ENCODE measurements at regions not wholly inside any gene's neighbourhood (a gene's known extent, or its start where the extent isn't known, plus 50 kb on each side); places are given as distances from the start of the nearest gene placed in this dataset.
A peak's percentile ranks its signal among the peaks of the same experiment; 100 is the strongest.

DNA sequence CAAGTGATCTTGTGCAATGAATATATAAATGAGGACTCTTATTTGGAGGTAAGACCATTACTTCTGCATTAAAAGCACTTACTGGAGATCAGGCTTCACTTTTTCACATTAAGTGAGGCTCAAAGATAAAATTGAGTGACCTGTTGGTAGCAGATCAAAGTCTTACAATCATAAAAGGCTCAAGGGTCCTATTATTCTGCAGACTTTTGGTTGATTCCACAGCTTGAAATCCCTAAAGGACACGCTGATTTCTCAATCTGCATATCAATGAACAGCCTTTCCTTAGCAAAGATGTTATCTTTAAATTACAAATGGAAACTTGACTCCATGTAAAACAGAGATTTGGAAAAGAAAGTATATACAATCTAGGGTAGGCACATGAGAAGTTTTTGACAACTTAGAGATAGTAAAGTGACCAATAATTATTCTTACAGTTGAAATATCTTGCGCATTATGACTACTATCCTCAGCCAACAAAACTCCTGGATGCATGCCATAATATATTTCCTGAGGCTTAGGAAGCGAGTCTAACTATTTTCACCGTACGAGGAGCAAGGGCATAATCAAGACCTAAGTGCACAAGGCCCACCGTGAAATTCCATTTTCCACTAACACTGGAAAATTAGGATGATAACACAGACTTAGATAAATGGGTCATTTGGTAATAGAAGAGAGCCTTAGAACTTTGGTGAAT lies 640.7 kb downstream of the LIG4 start:
- no peak overlapping the region for H3K9ac ChIP-seq (ENCODE audit: insufficient read depth in 1 of 2, low read length in 2 of 2)
- WGBS, 2 donors = 51 to 71% methylated on average over 6 of the region's 6 CpGs
- DNase-seq (peak in 2 of 3 donors; percentile 43 to 65), ATAC-seq (ENCODE audit: insufficient read depth, low FRiP score) (no peak)
- TF ChIP-seq, protein P1, sequence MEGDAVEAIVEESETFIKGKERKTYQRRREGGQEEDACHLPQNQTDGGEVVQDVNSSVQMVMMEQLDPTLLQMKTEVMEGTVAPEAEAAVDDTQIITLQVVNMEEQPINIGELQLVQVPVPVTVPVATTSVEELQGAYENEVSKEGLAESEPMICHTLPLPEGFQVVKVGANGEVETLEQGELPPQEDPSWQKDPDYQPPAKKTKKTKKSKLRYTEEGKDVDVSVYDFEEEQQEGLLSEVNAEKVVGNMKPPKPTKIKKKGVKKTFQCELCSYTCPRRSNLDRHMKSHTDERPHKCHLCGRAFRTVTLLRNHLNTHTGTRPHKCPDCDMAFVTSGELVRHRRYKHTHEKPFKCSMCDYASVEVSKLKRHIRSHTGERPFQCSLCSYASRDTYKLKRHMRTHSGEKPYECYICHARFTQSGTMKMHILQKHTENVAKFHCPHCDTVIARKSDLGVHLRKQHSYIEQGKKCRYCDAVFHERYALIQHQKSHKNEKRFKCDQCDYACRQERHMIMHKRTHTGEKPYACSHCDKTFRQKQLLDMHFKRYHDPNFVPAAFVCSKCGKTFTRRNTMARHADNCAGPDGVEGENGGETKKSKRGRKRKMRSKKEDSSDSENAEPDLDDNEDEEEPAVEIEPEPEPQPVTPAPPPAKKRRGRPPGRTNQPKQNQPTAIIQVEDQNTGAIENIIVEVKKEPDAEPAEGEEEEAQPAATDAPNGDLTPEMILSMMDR (IDR thresholded peaks at IDR 0.05; ENCODE audit: control extremely low read depth, extremely low read depth) = no peak
- H3K9me3 ChIP-seq (ENCODE audit: control insufficient read depth in 4 of 4, insufficient read depth in 3 of 4, low read length in 3 of 4) = no peaks in the 10 kb centered on the region
- H3K4me1 ChIP-seq (ENCODE audit: control insufficient read depth in 5 of 5, insufficient read depth in 5 of 5, low read length in 5 of 5) = peaks cover 0 to 6% (median 0%) of the 10 kb centered on the region in 5 donors
- no peaks in the 10 kb centered on the region for H3K27me3 ChIP-seq (ENCODE audit: control insufficient read depth in 3 of 3, insufficient read depth in 3 of 3, low read length in 2 of 3)
- no peaks in the 10 kb centered on the region for H3K36me3 ChIP-seq (ENCODE audit: control insufficient read depth in 4 of 4, insufficient read depth in 4 of 4, low read length in 4 of 4)
- no peak overlapping the region for H3K27ac ChIP-seq (ENCODE audit: low read depth in 1 of 2, low read length in 1 of 2)
- no peak overlapping the region for H3K4me3 ChIP-seq

DNA sequence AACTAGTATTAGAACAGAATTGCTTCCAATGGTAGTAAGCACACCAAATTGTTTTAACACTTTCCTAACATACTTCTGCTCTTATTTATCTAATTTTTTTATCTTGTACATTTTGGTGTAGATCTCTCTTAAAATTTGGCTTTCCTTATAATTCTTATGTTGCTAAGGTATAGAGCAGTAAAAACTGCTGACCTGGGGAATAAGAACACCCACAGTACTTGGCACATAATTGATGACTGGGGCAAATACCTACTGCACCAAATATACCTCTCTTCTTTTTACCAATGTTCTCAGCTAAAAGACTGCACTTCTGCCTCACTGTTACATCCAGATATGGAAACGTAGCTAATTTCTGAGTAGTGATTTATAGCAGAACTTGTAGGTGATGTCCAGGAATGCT lies 642.2 kb downstream of the LIG4 start:
- no peak for DNase-seq
- Histone ChIP-seq H3K4me1 (ENCODE audit: control insufficient read depth in 5 of 5, insufficient read depth in 5 of 5, low read length in 5 of 5) (peaks cover 0 to 6% (median 0%) of the 10 kb centered on the region in 5 donors), H3K27me3 (ENCODE audit: control insufficient read depth in 3 of 3, insufficient read depth in 3 of 3, low read length in 2 of 3) (no peaks in the 10 kb centered on the region), H3K27ac (ENCODE audit: low read depth in 1 of 2, low read length in 1 of 2) (no peak overlapping the region), H3K9me3 (ENCODE audit: control insufficient read depth in 4 of 4, insufficient read depth in 3 of 4, low read length in 3 of 4) (no peaks in the 10 kb centered on the region), H3K36me3 (ENCODE audit: control insufficient read depth in 4 of 4, insufficient read depth in 4 of 4, low read length in 4 of 4) (no peaks in the 10 kb centered on the region), H3K4me3 (no peak overlapping the region), H3K9ac (ENCODE audit: insufficient read depth in 1 of 2, low read length in 2 of 2) (no peak overlapping the region)
- WGBS, 2 donors = 81 to 88% methylated on average over 1 of the region's 1 CpG
- TF ChIP-seq, protein P1 (IDR thresholded peaks at IDR 0.05; ENCODE audit: control extremely low read depth, extremely low read depth) = no peak
- no peak for ATAC-seq (ENCODE audit: insufficient read depth, low FRiP score)

DNA sequence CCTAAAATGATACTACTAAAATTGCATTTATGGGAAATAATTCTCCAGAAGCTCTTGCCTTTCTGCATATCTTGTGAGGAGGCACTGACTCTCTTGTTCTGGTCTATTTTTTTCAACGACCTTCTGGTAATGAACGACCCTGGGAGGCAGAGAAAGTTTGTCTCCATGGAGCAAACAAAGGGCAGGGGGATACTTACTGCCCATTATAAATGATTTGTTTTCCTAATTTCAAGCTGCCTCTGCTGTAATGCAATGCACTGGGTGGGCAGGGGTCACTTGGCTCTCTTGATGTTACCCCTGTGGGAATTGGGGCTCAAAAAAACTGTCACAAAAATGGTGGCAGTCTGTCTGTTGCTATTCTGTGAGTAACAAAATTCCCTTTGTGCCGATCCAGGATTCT lies 643.2 kb downstream of the LIG4 start:
- DNase-seq (no peak), ATAC-seq (ENCODE audit: insufficient read depth, low FRiP score) (no peak)
- Histone ChIP-seq H3K9me3 (ENCODE audit: control insufficient read depth in 4 of 4, insufficient read depth in 3 of 4, low read length in 3 of 4) (no peaks in the 10 kb centered on the region), H3K36me3 (ENCODE audit: control insufficient read depth in 4 of 4, insufficient read depth in 4 of 4, low read length in 4 of 4) (no peaks in the 10 kb centered on the region), H3K9ac (ENCODE audit: insufficient read depth in 1 of 2, low read length in 2 of 2) (no peak overlapping the region), H3K4me1 (ENCODE audit: control insufficient read depth in 5 of 5, insufficient read depth in 5 of 5, low read length in 5 of 5) (peaks cover 0 to 6% (median 0%) of the 10 kb centered on the region in 5 donors), H3K27ac (ENCODE audit: low read depth in 1 of 2, low read length in 1 of 2) (no peak overlapping the region), H3K27me3 (ENCODE audit: control insufficient read depth in 3 of 3, insufficient read depth in 3 of 3, low read length in 2 of 3) (no peaks in the 10 kb centered on the region), H3K4me3 (no peak overlapping the region)
- TF ChIP-seq, protein P1 (IDR thresholded peaks at IDR 0.05; ENCODE audit: control extremely low read depth, extremely low read depth) = no peak
- 68 to 86% methylated on average over 3 of the region's 3 CpGs for WGBS, 2 donors

DNA sequence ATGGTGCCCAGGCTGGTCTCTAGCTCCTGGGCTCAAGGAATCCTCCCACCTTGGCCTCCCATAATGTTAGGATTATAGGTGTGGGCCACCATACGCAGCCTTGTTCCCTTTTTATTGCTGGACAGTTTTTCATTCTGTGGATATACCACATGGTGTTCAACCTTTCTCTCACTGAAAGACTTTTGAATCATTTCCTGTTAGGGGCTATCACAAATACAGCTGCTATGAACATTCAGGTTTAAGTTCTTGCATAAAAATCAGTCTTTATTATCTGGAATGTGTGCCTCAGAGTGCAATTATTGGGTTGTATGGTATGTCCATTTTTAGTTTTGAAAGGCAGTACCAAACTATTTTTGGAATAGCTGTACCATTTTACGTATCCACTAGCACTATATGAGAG lies 647.2 kb downstream of the LIG4 start:
- H3K27me3 ChIP-seq (ENCODE audit: control insufficient read depth in 3 of 3, insufficient read depth in 3 of 3, low read length in 2 of 3) = no peaks in the 10 kb centered on the region
- TF ChIP-seq, protein P1 (IDR thresholded peaks at IDR 0.05; ENCODE audit: control extremely low read depth, extremely low read depth) = no peak
- no peak overlapping the region for H3K9ac ChIP-seq (ENCODE audit: insufficient read depth in 1 of 2, low read length in 2 of 2)
- 95 to 97% methylated on average over 2 of the region's 2 CpGs for WGBS, 2 donors
- H3K9me3 ChIP-seq (ENCODE audit: control insufficient read depth in 4 of 4, insufficient read depth in 3 of 4, low read length in 3 of 4) = no peaks in the 10 kb centered on the region
- H3K4me3 ChIP-seq = no peak overlapping the region
- H3K4me1 ChIP-seq (ENCODE audit: control insufficient read depth in 5 of 5, insufficient read depth in 5 of 5, low read length in 5 of 5) = peaks cover 0 to 3% (median 0%) of the 10 kb centered on the region in 5 donors
- no peak overlapping the region for H3K27ac ChIP-seq (ENCODE audit: low read depth in 1 of 2, low read length in 1 of 2)
- DNase-seq = no peak
- ATAC-seq (ENCODE audit: insufficient read depth, low FRiP score) = no peak
- H3K36me3 ChIP-seq (ENCODE audit: control insufficient read depth in 4 of 4, insufficient read depth in 4 of 4, low read length in 4 of 4) = no peaks in the 10 kb centered on the region

Data from lung (tissue), 11 donors.